Activated CD4-positive, CD25-positive, alpha-beta regulatory T cell treated with anti-CD3 and anti-CD28 coated beads, Interleukin-2, amount 50 U/mL, for 16 hours (primary cell): ENCODE measurements at regions not wholly inside any gene's neighbourhood (a gene's known extent, or its start where the extent isn't known, plus 50 kb on each side); places are given as distances from the start of the nearest gene placed in this dataset.

Source experiments
- DNase-seq: peaks from one replicate; pipeline ENCODE4 v3.0.0-alpha.2; 2020; ENCODE audit warnings: low read depth, low spot score

GRCh38 chr3:176562331-176562730, 635.0 kb downstream of the TBL1XR1 start:
- no peak for DNase-seq

GRCh38 chr3:176561826-176562225, 635.5 kb downstream of the TBL1XR1 start:
- DNase-seq, result no peak

- no peak for DNase-seq
These were observed 642.3 kb downstream of the TBL1XR1 start for GRCh38 chr3:176554791-176555654.

GRCh38 chr3:176554264-176554663, 643.0 kb downstream of the TBL1XR1 start:
- no peak for DNase-seq

- no peak for DNase-seq
These were observed 670.3 kb downstream of the TBL1XR1 start for GRCh38 chr3:176526942-176527341.

- DNase-seq, result no peak
These were observed 671.1 kb downstream of the TBL1XR1 start for GRCh38 chr3:176526225-176526624.

- DNase-seq, result no peak
These were observed 674.2 kb downstream of the TBL1XR1 start for GRCh38 chr3:176523114-176523513.

- no peak for DNase-seq
These were observed 674.8 kb downstream of the TBL1XR1 start for GRCh38 chr3:176522436-176522835.

GRCh38 chr3:176521531-176522175, 675.6 kb downstream of the TBL1XR1 start:
- DNase-seq, result no peak

GRCh38 chr3:176514297-176514696, 683.0 kb downstream of the TBL1XR1 start:
- no peak for DNase-seq

GRCh38 chr3:176513604-176514003, 683.7 kb downstream of the TBL1XR1 start:
- DNase-seq, result no peak

- DNase-seq, result no peak
These were observed 685.2 kb downstream of the TBL1XR1 start for GRCh38 chr3:176512037-176512436.

GRCh38 chr3:176510097-176510496, 687.2 kb downstream of the TBL1XR1 start:
- no peak for DNase-seq

- DNase-seq, result no peak
These were observed 691.2 kb downstream of the TBL1XR1 start for GRCh38 chr3:176505878-176506621.

- DNase-seq, result no peak
These were observed 706.2 kb downstream of the TBL1XR1 start for GRCh38 chr3:176491084-176491483.

- DNase-seq, result no peak
These were observed 706.9 kb downstream of the TBL1XR1 start for GRCh38 chr3:176490357-176490756.

- no peak for DNase-seq
These were observed 718.0 kb downstream of the TBL1XR1 start for GRCh38 chr3:176479248-176479647.

- DNase-seq, result no peak
These were observed 727.5 kb downstream of the TBL1XR1 start for GRCh38 chr3:176469694-176470205.

GRCh38 chr3:176463610-176464009, 733.7 kb downstream of the TBL1XR1 start:
- no peak for DNase-seq

GRCh38 chr3:176447369-176447768, 749.9 kb downstream of the TBL1XR1 start:
- no peak for DNase-seq

GRCh38 chr3:176442326-176442725, 755.0 kb downstream of the TBL1XR1 start:
- no peak for DNase-seq

- DNase-seq, result no peak
These were observed 757.6 kb downstream of the TBL1XR1 start for GRCh38 chr3:176439729-176440128.
